Body of pancreas (tissue), 4 donors: ENCODE measurements at regions not wholly inside any gene's neighbourhood (a gene's known extent, or its start where the extent isn't known, plus 50 kb on each side); places are given as distances from the start of the nearest gene placed in this dataset.

Experiments used
- ATAC-seq: fragments of 150-250 bp; one replicate; pipeline ENCODE4 v1.9.1; 2016
- DNase-seq, 4 donors: peaks; one replicate each; pipeline ENCODE4 v3.0.0-alpha.2; 2019
- H3K27ac ChIP-seq, 4 donors: fragments of 200-600 bp; sonication (generic); 1 replicate in 3 of 4; 2 replicates in 1 of 4; pipeline versions ENCODE4 v1.5.1 to v1.6.1; 2016 to 2019; ENCODE audit warnings: mild to moderate bottlenecking in 1 of 4, mixed read lengths in 1 of 4, moderate library complexity in 1 of 4
- H3K27me3 ChIP-seq, 2 donors: fragments of 200-600 bp; sonication (generic); one replicate each; pipeline ENCODE4 v1.6.0; 2016; ENCODE audit warnings: mild to moderate bottlenecking in 1 of 2
- H3K36me3 ChIP-seq, 2 donors: fragments of 200-600 bp; sonication (generic); replicated peaks in 1 of 2; 2 replicates each; pipeline ENCODE4 v1.5.1; 2016; ENCODE audit warnings: low read depth in 2 of 2; ENCODE audit not compliant: insufficient read depth in 1 of 2
- H3K4me1 ChIP-seq: fragments of 200-600 bp; sonication (generic); one replicate; pipeline ENCODE4 v1.6.0; 2016
- H3K4me3 ChIP-seq, 2 donors: fragments of 200-600 bp; sonication (generic); 1 replicate in 1 of 2; 2 replicates in 1 of 2; pipeline ENCODE4 v1.5.1; 2016 to 2019
- H3K9me3 ChIP-seq, 3 donors: fragments of 200-600 bp; sonication (generic); 1 replicate in 2 of 3; 2 replicates in 1 of 3; pipeline ENCODE4 v1.5.1; 2016
- CTCF ChIP-seq, 7 experiments: fragments of 450-650 bp in 4 of 7; fragments of 200-600 bp in 3 of 7; sonication (generic) in 3 of 7; IDR thresholded peaks; one replicate each; pipeline ENCODE4 v1.5.1; 2016 to 2019; ENCODE audit warnings: antibody characterized with exemption in 7 of 7
- POLR2A ChIP-seq, 3 donors: fragments of 450-650 bp; IDR thresholded peaks; one replicate each; pipeline ENCODE4 v1.6.1; 2016; ENCODE audit warnings: antibody characterized with exemption in 3 of 3, mild to moderate bottlenecking in 2 of 3
- whole genome bisulfite sequencing, 2 donors: methylation state at CpG; one replicate each; pipeline ENCODE4 v1.1.5; 2017; 5-methylcytosine and 5-hydroxymethylcytosine counted together
- intact Hi-C: fragments of 100-400 bp; cut with DNase I; formaldehyde crosslinking; loops from one replicate; pipeline ENCODE4 v1.15.1; 2023

- no peaks in the 10 kb centered on the region for H3K36me3 ChIP-seq
- no peak overlapping the region for H3K27ac ChIP-seq
- H3K27me3 ChIP-seq = no peaks in the 10 kb centered on the region
- H3K9me3 ChIP-seq = no peaks in the 10 kb centered on the region
- WGBS, 2 donors = 74 to 87% methylated on average over 1 of the region's 1 CpG
- DNase-seq (no peak), ATAC-seq (no peak)
- no peak for TF ChIP-seq CTCF (IDR thresholded peaks at IDR 0.05)
- TF ChIP-seq POLR2A (IDR thresholded peaks at IDR 0.05) = no peak
- H3K4me3 ChIP-seq = no peak overlapping the region
- intact Hi-C loops = no loop called here
- no peaks in the 10 kb centered on the region for H3K4me1 ChIP-seq
Observed at GRCh38 chr3:117454254-117454653, 744.7 kb downstream of the TUSC7 start.

- no peak overlapping the region for H3K27ac ChIP-seq
- no peaks in the 10 kb centered on the region for H3K9me3 ChIP-seq
- intact Hi-C loops = no loop called here
- no peaks in the 10 kb centered on the region for H3K36me3 ChIP-seq
- H3K4me3 ChIP-seq = no peak overlapping the region
- no peaks in the 10 kb centered on the region for H3K4me1 ChIP-seq
- no peak for TF ChIP-seq CTCF (IDR thresholded peaks at IDR 0.05)
- DNase-seq (no peak), ATAC-seq (no peak)
- H3K27me3 ChIP-seq = no peaks in the 10 kb centered on the region
- 85 to 86% methylated on average over 5 of the region's 5 CpGs for WGBS, 2 donors
Observed at GRCh38 chr3:117454908-117455307, 745.3 kb downstream of the TUSC7 start.

- Histone ChIP-seq H3K4me3 (no peak overlapping the region), H3K36me3 (no peaks in the 10 kb centered on the region), H3K27me3 (no peaks in the 10 kb centered on the region), H3K9me3 (no peaks in the 10 kb centered on the region), H3K27ac (no peak overlapping the region), H3K4me1 (no peaks in the 10 kb centered on the region)
- no peak for DNase-seq
- no peak for ATAC-seq
- 76 to 84% methylated on average over 6 of the region's 6 CpGs for WGBS, 2 donors
- TF ChIP-seq POLR2A (IDR thresholded peaks at IDR 0.05) = no peak
- no peak for TF ChIP-seq CTCF (IDR thresholded peaks at IDR 0.05)
- intact Hi-C loops = no loop called here
Observed at GRCh38 chr3:117455782-117456181, 746.2 kb downstream of the TUSC7 start.

GRCh38 chr3:117463276-117464115, 753.9 kb downstream of the TUSC7 start:
- no peak for TF ChIP-seq POLR2A (IDR thresholded peaks at IDR 0.05)
- TF ChIP-seq CTCF (IDR thresholded peaks at IDR 0.05) = no peak
- Histone ChIP-seq H3K9me3 (no peaks in the 10 kb centered on the region), H3K36me3 (no peaks in the 10 kb centered on the region), H3K4me1 (no peaks in the 10 kb centered on the region), H3K4me3 (no peak overlapping the region), H3K27me3 (no peaks in the 10 kb centered on the region), H3K27ac (no peak overlapping the region)
- ATAC-seq (no peak), DNase-seq (no peak)
- WGBS, 2 donors = 47% methylated on average over 1 of the region's 1 CpG
- intact Hi-C loops = no loop called here

GRCh38 chr3:117471831-117472230, 762.3 kb downstream of the TUSC7 start:
- intact Hi-C loops = no loop called here
- Histone ChIP-seq H3K4me1 (no peaks in the 10 kb centered on the region), H3K36me3 (no peaks in the 10 kb centered on the region), H3K27ac (no peak overlapping the region), H3K4me3 (no peak overlapping the region), H3K9me3 (no peaks in the 10 kb centered on the region), H3K27me3 (no peaks in the 10 kb centered on the region)
- 1 to 16% methylated on average over 1 of the region's 1 CpG for WGBS, 2 donors
- ATAC-seq (no peak), DNase-seq (no peak)
- TF ChIP-seq POLR2A (IDR thresholded peaks at IDR 0.05) (no peak), CTCF (IDR thresholded peaks at IDR 0.05) (no peak)
